ENCODE measurements at regions not wholly inside any gene's neighbourhood (a gene's known extent, or its start where the extent isn't known, plus 50 kb on each side); places are given as distances from the start of the nearest gene placed in this dataset.

DNA sequence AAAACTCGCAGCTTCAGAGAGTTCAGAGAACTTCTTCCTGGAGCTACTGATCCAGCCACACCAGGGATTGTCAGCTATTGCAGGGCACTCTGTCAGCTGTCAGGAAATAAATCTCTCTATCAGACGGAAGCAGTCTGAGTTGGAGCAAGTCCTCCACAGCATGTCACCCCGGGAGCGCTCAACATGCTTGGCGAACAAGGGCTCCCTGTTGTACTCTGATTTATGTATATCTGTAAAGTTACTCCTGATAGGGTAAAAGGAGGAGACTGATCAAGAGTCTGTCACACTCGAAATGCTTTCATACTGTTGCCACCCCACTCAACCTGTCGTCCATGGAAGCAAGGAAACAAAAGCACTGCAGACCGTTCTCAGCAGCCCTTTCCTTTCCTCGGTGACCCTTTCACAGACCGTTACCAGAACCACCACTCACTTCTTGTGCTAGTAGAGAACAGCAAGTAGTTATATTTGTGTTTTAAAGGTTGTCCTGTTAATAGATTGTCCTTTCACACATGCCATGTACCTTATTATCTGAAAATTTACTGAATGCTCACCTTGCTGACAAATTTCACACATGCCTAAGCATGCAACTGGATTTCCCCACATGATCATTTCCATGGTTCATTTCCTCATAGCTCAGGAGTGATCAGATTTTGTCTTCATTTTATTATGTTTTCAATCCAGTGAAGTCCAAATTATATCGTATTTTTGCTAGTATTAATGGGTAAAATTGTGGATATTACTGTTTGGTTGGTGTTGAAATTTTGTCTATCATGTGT, 2108.9 kb upstream of the TENM3 start:
- peak; percentile 52 for DNase-seq (ENCODE audit: low spot score)

GRCh38 chr4:180141734-180142133, 2101.5 kb upstream of the TENM3 start:
- DNase-seq (ENCODE audit: low spot score): no peak

- no peak for DNase-seq (ENCODE audit: low spot score)
Observed at GRCh38 chr4:180148737-180149136, 2094.5 kb upstream of the TENM3 start.

GRCh38 chr4:180150818-180151217, 2092.4 kb upstream of the TENM3 start:
- peak; percentile 8 for DNase-seq (ENCODE audit: low spot score)

GRCh38 chr4:180152831-180153230, 2090.4 kb upstream of the TENM3 start:
- no peak for DNase-seq (ENCODE audit: low spot score)

GRCh38 chr4:180153587-180153986, 2089.6 kb upstream of the TENM3 start:
- no peak for DNase-seq (ENCODE audit: low spot score)

- DNase-seq (ENCODE audit: low spot score): no peak
Observed at GRCh38 chr4:180156684-180157083, 2086.5 kb upstream of the TENM3 start.

DNA sequence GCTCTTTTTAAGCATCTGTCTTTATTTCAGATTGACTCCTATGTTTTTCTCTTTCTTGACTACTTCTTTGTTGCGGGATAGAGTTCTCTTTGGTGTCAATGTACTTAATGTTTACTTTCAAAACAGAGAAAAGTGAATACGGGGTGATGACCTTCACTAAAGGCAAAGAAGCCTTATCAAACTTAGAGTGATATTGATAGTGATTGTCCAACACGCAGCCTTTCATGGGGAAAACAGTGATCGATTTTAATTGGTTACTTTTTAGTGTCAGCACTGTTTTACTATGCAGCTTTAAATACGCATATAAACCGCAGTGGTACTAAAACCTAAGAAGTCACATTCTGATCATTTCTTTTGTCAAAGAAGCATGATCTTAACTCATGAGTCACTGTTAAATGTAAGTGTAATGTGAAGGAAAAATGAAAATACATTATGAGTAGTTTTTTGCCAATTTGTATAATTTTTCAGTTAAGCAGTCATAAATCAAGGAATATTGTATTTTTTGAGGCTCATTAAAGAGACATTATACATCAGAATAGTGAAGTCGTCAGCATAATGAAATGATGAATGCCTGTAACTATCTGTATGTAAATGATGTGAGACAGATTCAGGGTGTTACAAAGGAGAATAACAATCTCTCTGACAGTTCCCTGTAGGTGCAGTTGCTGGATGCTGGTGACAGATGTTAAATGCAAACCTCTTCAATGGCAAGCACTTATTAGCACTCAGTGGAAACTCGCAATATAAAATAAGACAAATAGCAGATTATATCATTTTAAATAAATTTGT, 2082.8 kb upstream of the TENM3 start:
- DNase-seq (ENCODE audit: low spot score): no peak

DNA sequence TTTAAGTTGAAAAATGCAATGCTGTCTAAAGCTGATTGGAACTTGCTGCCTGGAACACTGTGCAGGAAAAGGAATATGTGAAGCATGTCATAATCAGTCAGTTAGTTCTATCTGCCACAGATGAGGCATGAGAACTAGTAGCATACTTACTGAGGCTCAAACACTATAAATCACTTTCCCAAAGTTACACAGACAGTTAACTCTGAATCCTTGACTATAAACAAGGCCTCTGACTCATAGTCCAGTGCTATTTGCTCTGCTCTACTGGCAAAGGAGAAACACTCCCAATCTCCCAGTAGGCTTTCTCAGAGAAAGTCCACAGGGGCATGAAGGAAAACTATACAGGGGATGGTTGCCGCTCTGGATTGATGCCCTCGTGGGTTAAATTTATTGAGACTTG, 2078.4 kb upstream of the TENM3 start:
- DNase-seq (ENCODE audit: low spot score): peak; percentile 83

- no peak for DNase-seq (ENCODE audit: low spot score)
Observed at GRCh38 chr4:180169394-180169793, 2073.8 kb upstream of the TENM3 start.

DNA sequence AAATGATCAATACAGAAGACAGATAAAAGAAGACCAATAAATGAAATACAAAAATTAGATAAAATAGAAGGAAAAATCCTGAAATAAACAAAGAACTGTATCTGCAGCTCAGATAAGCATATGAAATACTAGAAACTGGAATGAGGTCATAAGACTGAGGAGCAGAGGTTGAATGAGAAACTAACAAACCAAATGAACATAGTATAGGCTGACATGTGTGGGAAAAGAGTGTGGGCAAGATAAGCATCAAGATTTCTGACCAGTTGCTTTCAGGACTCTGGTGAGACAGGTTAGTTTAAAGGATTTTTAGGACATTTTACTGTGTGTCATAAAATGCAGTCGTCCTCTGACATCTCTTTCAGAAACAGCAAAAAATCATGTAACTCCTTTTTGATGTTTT, 2073.2 kb upstream of the TENM3 start:
- no peak for DNase-seq (ENCODE audit: low spot score)

DNA sequence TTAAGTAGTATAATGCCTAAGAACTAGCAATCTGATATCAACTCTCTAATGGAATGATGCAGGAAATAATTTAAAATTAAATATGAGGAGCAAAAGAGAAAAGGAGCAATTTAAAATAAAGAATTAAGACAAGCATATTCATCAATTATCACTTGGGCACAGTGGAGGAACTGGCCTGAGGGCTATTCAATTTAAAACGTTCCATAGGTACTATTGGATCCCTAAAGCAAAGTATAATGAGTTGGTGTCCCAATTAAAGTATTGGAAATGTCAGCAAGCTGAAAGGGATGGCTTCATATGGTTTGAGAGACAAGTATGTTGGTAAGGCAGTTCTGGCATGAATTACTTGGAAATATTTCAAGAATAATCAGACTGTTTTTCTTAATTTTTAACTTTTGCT, 2064.1 kb upstream of the TENM3 start:
- no peak for DNase-seq (ENCODE audit: low spot score)

DNA sequence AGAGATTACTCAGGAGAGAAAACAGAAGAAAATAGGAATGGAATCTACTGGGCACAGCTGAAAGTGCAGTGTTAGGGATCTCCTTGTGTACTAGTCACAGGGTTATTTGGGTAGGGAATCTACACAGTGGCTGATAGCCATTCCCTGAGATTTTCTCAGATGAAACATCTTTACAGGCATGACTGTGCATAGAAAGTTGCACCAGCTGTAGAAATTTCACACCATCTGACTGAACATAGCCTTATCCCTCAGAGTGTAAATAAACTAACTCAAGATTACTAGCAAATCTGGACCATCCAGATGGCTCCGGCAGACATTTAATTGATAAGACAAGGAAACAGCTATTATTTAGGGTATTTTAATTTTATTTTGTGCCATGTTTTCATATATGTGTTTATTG, 2053.5 kb upstream of the TENM3 start:
- DNase-seq (ENCODE audit: low spot score): no peak

DNA sequence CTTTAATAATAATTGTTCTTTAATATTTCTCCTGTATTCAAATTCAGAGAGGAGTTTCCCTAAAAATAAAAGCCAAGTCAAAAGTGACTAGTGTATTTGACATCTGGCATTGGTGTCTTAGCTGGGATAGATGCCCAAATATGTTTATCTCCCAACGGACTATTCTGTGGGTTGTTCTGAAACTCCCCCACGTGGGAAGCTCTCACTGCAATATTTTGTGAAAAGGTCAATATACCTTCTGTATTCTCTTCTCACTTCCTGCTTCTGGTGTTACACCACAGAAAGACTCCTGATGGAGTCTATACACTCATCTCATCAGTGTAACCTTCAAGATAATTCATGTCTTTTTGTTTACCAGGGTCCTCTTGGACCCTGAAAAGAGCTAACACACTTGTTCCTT, 2052.8 kb upstream of the TENM3 start:
- DNase-seq (ENCODE audit: low spot score): no peak

GRCh38 chr4:180197471-180197870, 2045.7 kb upstream of the TENM3 start:
- DNase-seq (ENCODE audit: low spot score): no peak

GRCh38 chr4:180203349-180203748, 2039.9 kb upstream of the TENM3 start:
- no peak for DNase-seq (ENCODE audit: low spot score)

- DNase-seq (ENCODE audit: low spot score): no peak
Observed at GRCh38 chr4:180205276-180205675, 2037.9 kb upstream of the TENM3 start.

GRCh38 chr4:180207921-180208320, 2035.3 kb upstream of the TENM3 start:
- no peak for DNase-seq (ENCODE audit: low spot score)

GRCh38 chr4:180217070-180217469, 2026.1 kb upstream of the TENM3 start:
- DNase-seq (ENCODE audit: low spot score): no peak

DNA sequence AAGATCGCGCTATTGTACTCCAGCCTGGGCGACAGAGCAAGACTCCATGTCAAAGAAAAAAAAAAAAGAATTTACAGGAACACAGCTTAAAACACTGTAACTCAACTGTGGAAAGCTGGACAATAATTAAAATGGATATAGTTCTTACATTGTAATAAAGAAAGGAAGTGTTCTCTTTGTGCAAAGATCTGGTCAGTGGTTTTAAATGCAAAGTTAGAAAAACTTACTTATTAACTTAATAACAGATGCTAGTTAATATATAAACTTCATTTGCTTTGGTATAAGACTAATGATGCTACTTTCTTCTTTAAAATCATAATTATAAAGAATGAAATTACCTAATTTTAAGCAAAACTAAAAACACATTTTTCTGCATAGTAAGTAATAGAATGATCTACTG, 2024.1 kb upstream of the TENM3 start:
- DNase-seq (ENCODE audit: low spot score): no peak

DNA sequence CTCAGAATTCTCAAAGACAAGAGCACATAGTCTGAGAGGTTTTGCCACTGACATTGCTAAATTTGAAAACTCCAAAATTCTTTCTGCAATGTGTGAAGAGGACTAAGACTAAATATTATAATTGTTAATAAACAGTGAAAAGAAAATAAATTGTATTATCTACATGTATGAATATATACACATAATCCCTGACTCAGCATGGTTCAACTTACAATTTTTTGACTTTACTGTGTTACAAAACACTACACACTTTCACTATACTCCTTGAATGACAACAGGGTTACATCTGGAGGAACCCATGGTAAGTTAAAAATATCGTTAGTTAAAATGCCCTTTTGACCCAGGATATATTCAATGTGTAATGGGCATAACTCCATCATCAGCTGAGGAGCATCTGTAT, 2017.2 kb upstream of the TENM3 start:
- no peak for DNase-seq (ENCODE audit: low spot score)

- DNase-seq (ENCODE audit: low spot score): no peak
Observed at GRCh38 chr4:180234730-180235129, 2008.5 kb upstream of the TENM3 start.

DNA sequence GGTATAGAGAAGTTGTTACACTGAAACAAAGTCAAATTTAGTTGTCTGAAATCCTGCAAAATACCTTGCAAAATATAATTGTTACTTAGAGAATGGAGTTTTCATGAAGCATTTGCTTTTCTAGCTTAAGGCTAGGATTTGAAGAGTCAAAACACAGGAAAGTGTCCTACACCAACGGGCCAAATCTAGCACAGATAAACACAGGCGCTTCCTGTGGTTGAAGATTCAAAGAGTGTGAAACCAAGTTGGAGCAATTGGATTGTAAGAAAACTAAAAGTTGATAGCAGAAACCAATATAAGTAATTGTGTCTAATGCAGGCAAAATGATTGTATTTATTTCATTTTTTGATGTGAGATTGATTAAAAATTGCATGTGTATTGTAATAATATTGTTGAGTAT, 2002.5 kb upstream of the TENM3 start:
- DNase-seq (ENCODE audit: low spot score): no peak

- DNase-seq (ENCODE audit: low spot score): no peak
Observed at GRCh38 chr4:180253419-180253818, 1989.8 kb upstream of the TENM3 start.

Measured in kidney tubule cell (primary cell).